ENCODE measurements at regions not wholly inside any gene's neighbourhood (a gene's known extent, or its start where the extent isn't known, plus 50 kb on each side); places are given as distances from the start of the nearest gene placed in this dataset.

- H3K9me3 ChIP-seq (ENCODE audit: severe bottlenecking): no peaks in the 10 kb centered on the region
- DNase-seq: no peak
- TF ChIP-seq CTCF (IDR thresholded peaks at IDR 0.05; ENCODE audit: low read depth, low read length): no peak
- no peaks in the 10 kb centered on the region for H3K36me3 ChIP-seq
- H3K27ac ChIP-seq: no peak overlapping the region
- no peaks in the 10 kb centered on the region for H3K27me3 ChIP-seq (ENCODE audit: insufficient read depth, low read depth, severe bottlenecking)
- H3K4me3 ChIP-seq (ENCODE audit: low read depth, low read length): no peak overlapping the region
Observed at GRCh38 chr1:221921936-221922335, 180.0 kb upstream of the DUSP10 start.

- Histone ChIP-seq H3K36me3 (no peaks in the 10 kb centered on the region), H3K27me3 (ENCODE audit: insufficient read depth, low read depth, severe bottlenecking) (no peaks in the 10 kb centered on the region), H3K4me3 (ENCODE audit: low read depth, low read length) (no peak overlapping the region), H3K9me3 (ENCODE audit: severe bottlenecking) (no peaks in the 10 kb centered on the region), H3K27ac (no peak overlapping the region)
- TF ChIP-seq CTCF (IDR thresholded peaks at IDR 0.05; ENCODE audit: low read depth, low read length): no peak
- no peak for DNase-seq
Observed at GRCh38 chr1:221919743-221920142, 177.9 kb upstream of the DUSP10 start.

- no peak overlapping the region for H3K27ac ChIP-seq
- no peak for DNase-seq
- H3K4me3 ChIP-seq (ENCODE audit: low read depth, low read length): no peak overlapping the region
- H3K36me3 ChIP-seq: no peaks in the 10 kb centered on the region
- no peaks in the 10 kb centered on the region for H3K27me3 ChIP-seq (ENCODE audit: insufficient read depth, low read depth, severe bottlenecking)
- H3K9me3 ChIP-seq (ENCODE audit: severe bottlenecking): no peaks in the 10 kb centered on the region
- TF ChIP-seq CTCF (IDR thresholded peaks at IDR 0.05; ENCODE audit: low read depth, low read length): no peak
Observed at GRCh38 chr1:221919341-221919740, 177.5 kb upstream of the DUSP10 start.

GRCh38 chr1:221916176-221916575 is 174.3 kb upstream of the DUSP10 start:
- TF ChIP-seq CTCF (IDR thresholded peaks at IDR 0.05; ENCODE audit: low read depth, low read length): no peak
- Histone ChIP-seq H3K4me3 (ENCODE audit: low read depth, low read length) (no peak overlapping the region), H3K27me3 (ENCODE audit: insufficient read depth, low read depth, severe bottlenecking) (no peaks in the 10 kb centered on the region), H3K9me3 (ENCODE audit: severe bottlenecking) (no peaks in the 10 kb centered on the region), H3K27ac (no peak overlapping the region), H3K36me3 (no peaks in the 10 kb centered on the region)
- DNase-seq: no peak

GRCh38 chr1:221915764-221916163 is 173.9 kb upstream of the DUSP10 start:
- Histone ChIP-seq H3K9me3 (ENCODE audit: severe bottlenecking) (no peaks in the 10 kb centered on the region), H3K27me3 (ENCODE audit: insufficient read depth, low read depth, severe bottlenecking) (no peaks in the 10 kb centered on the region), H3K4me3 (ENCODE audit: low read depth, low read length) (no peak overlapping the region), H3K36me3 (no peaks in the 10 kb centered on the region), H3K27ac (no peak overlapping the region)
- no peak for DNase-seq
- no peak for TF ChIP-seq CTCF (IDR thresholded peaks at IDR 0.05; ENCODE audit: low read depth, low read length)

GRCh38 chr1:221913351-221913892 is 171.5 kb upstream of the DUSP10 start:
- no peaks in the 10 kb centered on the region for H3K36me3 ChIP-seq
- H3K27me3 ChIP-seq (ENCODE audit: insufficient read depth, low read depth, severe bottlenecking): no peaks in the 10 kb centered on the region
- no peak for TF ChIP-seq CTCF (IDR thresholded peaks at IDR 0.05; ENCODE audit: low read depth, low read length)
- H3K9me3 ChIP-seq (ENCODE audit: severe bottlenecking): no peaks in the 10 kb centered on the region
- H3K4me3 ChIP-seq (ENCODE audit: low read depth, low read length): no peak overlapping the region
- no peak overlapping the region for H3K27ac ChIP-seq
- no peak for DNase-seq
